ENCODE measurements at regions not wholly inside any gene's neighbourhood (a gene's known extent, or its start where the extent isn't known, plus 50 kb on each side); places are given as distances from the start of the nearest gene placed in this dataset.
A peak's percentile ranks its signal among the peaks of the same experiment; 100 is the strongest.

- DNase-seq (ENCODE audit: low read depth in 4 of 4, low spot score in 2 of 4), result peak in 1 of 4 donors; percentile 52
Measured at GRCh38 chr16:86303787-86304678, 206.3 kb upstream of the FOXF1 start.

GRCh38 chr16:86304868-86305267 lies 205.5 kb upstream of the FOXF1 start:
- DNase-seq (ENCODE audit: low read depth in 4 of 4, low spot score in 2 of 4), result no peak

GRCh38 chr16:86305440-86305839 lies 204.9 kb upstream of the FOXF1 start:
- DNase-seq (ENCODE audit: low read depth in 4 of 4, low spot score in 2 of 4), result no peak

GRCh38 chr16:86306011-86306644 lies 204.2 kb upstream of the FOXF1 start:
- no peak for DNase-seq (ENCODE audit: low read depth in 4 of 4, low spot score in 2 of 4)

- no peak for DNase-seq (ENCODE audit: low read depth in 4 of 4, low spot score in 2 of 4)
Measured at GRCh38 chr16:86306811-86307513, 203.4 kb upstream of the FOXF1 start.

- no peak for DNase-seq (ENCODE audit: low read depth in 4 of 4, low spot score in 2 of 4)
Measured at GRCh38 chr16:86307514-86307903, 202.8 kb upstream of the FOXF1 start.

GRCh38 chr16:86308514-86308913 lies 201.8 kb upstream of the FOXF1 start:
- no peak for DNase-seq (ENCODE audit: low read depth in 4 of 4, low spot score in 2 of 4)

GRCh38 chr16:86313631-86314030 lies 196.7 kb upstream of the FOXF1 start:
- DNase-seq (ENCODE audit: low read depth in 4 of 4, low spot score in 2 of 4), result no peak

- no peak for DNase-seq (ENCODE audit: low read depth in 4 of 4, low spot score in 2 of 4)
Measured at GRCh38 chr16:86314402-86315025, 195.8 kb upstream of the FOXF1 start.

GRCh38 chr16:86316967-86317812 lies 193.1 kb upstream of the FOXF1 start:
- DNase-seq (ENCODE audit: low read depth in 4 of 4, low spot score in 2 of 4), result no peak

- DNase-seq (ENCODE audit: low read depth in 4 of 4, low spot score in 2 of 4), result no peak
Measured at GRCh38 chr16:86317813-86318650, 192.3 kb upstream of the FOXF1 start.

GRCh38 chr16:86319585-86320236 lies 190.6 kb upstream of the FOXF1 start:
- no peak for DNase-seq (ENCODE audit: low read depth in 4 of 4, low spot score in 2 of 4)

GRCh38 chr16:86320237-86320595 lies 190.1 kb upstream of the FOXF1 start:
- no peak for DNase-seq (ENCODE audit: low read depth in 4 of 4, low spot score in 2 of 4)

GRCh38 chr16:86321491-86321890 lies 188.8 kb upstream of the FOXF1 start:
- DNase-seq (ENCODE audit: low read depth in 4 of 4, low spot score in 2 of 4), result no peak

- no peak for DNase-seq (ENCODE audit: low read depth in 4 of 4, low spot score in 2 of 4)
Measured at GRCh38 chr16:86322283-86322682, 188.0 kb upstream of the FOXF1 start.

- DNase-seq (ENCODE audit: low read depth in 4 of 4, low spot score in 2 of 4), result no peak
Measured at GRCh38 chr16:86322806-86323205, 187.5 kb upstream of the FOXF1 start.

- DNase-seq (ENCODE audit: low read depth in 4 of 4, low spot score in 2 of 4), result no peak
Measured at GRCh38 chr16:86324320-86324719, 186.0 kb upstream of the FOXF1 start.

GRCh38 chr16:86325360-86325759 lies 185.0 kb upstream of the FOXF1 start:
- no peak for DNase-seq (ENCODE audit: low read depth in 4 of 4, low spot score in 2 of 4)

GRCh38 chr16:86325895-86326294 lies 184.4 kb upstream of the FOXF1 start:
- no peak for DNase-seq (ENCODE audit: low read depth in 4 of 4, low spot score in 2 of 4)
